Osteoblast (primary cell): ENCODE measurements at regions not wholly inside any gene's neighbourhood (a gene's known extent, or its start where the extent isn't known, plus 50 kb on each side); places are given as distances from the start of the nearest gene placed in this dataset.

ENCODE experiments used
- DNase-seq: peaks from one replicate; pipeline ENCODE4 v3.0.0; 2011; ENCODE audit warnings: low spot score, mixed read lengths; ENCODE audit not compliant: insufficient read length; ENCODE audit errors: missing footprints
- H2AFZ ChIP-seq: 2 replicates; pipeline ENCODE4 v1.6.0; 2011; ENCODE audit warnings: mild to moderate bottlenecking, low read length
- H3K27ac ChIP-seq: 2 replicates; pipeline ENCODE4 v1.5.1; 2011; ENCODE audit warnings: mild to moderate bottlenecking, low read depth, low read length, moderate library complexity
- H3K27me3 ChIP-seq: 2 replicates; pipeline ENCODE4 v1.6.0; 2012; ENCODE audit warnings: mild to moderate bottlenecking, control low read depth, inconsistent platforms, low read length, moderate library complexity; ENCODE audit not compliant: insufficient read depth
- H3K36me3 ChIP-seq: 2 replicates; pipeline ENCODE4 v1.5.1; 2011; ENCODE audit warnings: mild to moderate bottlenecking, low read length, control low read depth, moderate library complexity; ENCODE audit not compliant: insufficient read depth
- H3K4me1 ChIP-seq: 2 replicates; pipeline ENCODE4 v1.5.1; 2011; ENCODE audit warnings: mild to moderate bottlenecking, low read length, control low read depth, moderate library complexity; ENCODE audit not compliant: insufficient read depth
- H3K4me2 ChIP-seq: 2 replicates; pipeline ENCODE4 v1.6.0; 2011; ENCODE audit warnings: mild to moderate bottlenecking, low read length; ENCODE audit not compliant: insufficient read depth
- H3K4me3 ChIP-seq: fragments of 200-600 bp; sonication (generic); 3 replicates; pipeline ENCODE4 v1.5.1; 2012; ENCODE audit warnings: mild to moderate bottlenecking, low read length, inconsistent platforms; ENCODE audit not compliant: insufficient read depth
- H3K79me2 ChIP-seq: 2 replicates; pipeline ENCODE4 v1.6.0; 2012; ENCODE audit warnings: mild to moderate bottlenecking, low read length, control low read depth, inconsistent platforms; ENCODE audit not compliant: insufficient read depth
- H3K9me3 ChIP-seq: 2 replicates; pipeline ENCODE4 v1.5.1; 2011; ENCODE audit warnings: low read depth, low read length, control low read depth
- H4K20me1 ChIP-seq: 2 replicates; pipeline ENCODE4 v1.6.0; 2012; ENCODE audit warnings: mild to moderate bottlenecking, low read length, control low read depth; ENCODE audit not compliant: insufficient read depth
- CTCF ChIP-seq: IDR thresholded peaks from 2 replicates; pipeline ENCODE4 v1.5.1; 2011; ENCODE audit warnings: mild to moderate bottlenecking, low read depth, low read length, moderate library complexity; ENCODE audit errors: extremely low read depth

- H4K20me1 ChIP-seq: no peaks in the 10 kb centered on the region
- no peak for TF ChIP-seq CTCF
- H3K4me2 ChIP-seq: no peak overlapping the region
- no peak overlapping the region for H3K27ac ChIP-seq
- no peaks in the 10 kb centered on the region for H3K9me3 ChIP-seq
- H2AFZ ChIP-seq: no peak overlapping the region
- no peaks in the 10 kb centered on the region for H3K4me1 ChIP-seq
- H3K79me2 ChIP-seq: no peaks in the 10 kb centered on the region
- DNase-seq: no peak
- H3K4me3 ChIP-seq: no peak overlapping the region
- H3K27me3 ChIP-seq: no peaks in the 10 kb centered on the region
- H3K36me3 ChIP-seq: no peaks in the 10 kb centered on the region
Measured at GRCh38 chr16:54718376-54718775, 212.3 kb upstream of the IRX5 start.

GRCh38 chr16:54715011-54715410 is 215.7 kb upstream of the IRX5 start:
- H3K4me2 ChIP-seq: no peak overlapping the region
- H3K27me3 ChIP-seq: peaks cover 6% of the 10 kb centered on the region
- TF ChIP-seq CTCF: no peak
- no peak overlapping the region for H3K27ac ChIP-seq
- no peaks in the 10 kb centered on the region for H4K20me1 ChIP-seq
- no peak overlapping the region for H2AFZ ChIP-seq
- no peak overlapping the region for H3K4me3 ChIP-seq
- no peaks in the 10 kb centered on the region for H3K4me1 ChIP-seq
- no peaks in the 10 kb centered on the region for H3K36me3 ChIP-seq
- no peak for DNase-seq
- no peaks in the 10 kb centered on the region for H3K9me3 ChIP-seq
- no peaks in the 10 kb centered on the region for H3K79me2 ChIP-seq

- no peak for TF ChIP-seq CTCF
- DNase-seq: no peak
- Histone ChIP-seq H3K27ac (no peak overlapping the region), H3K27me3 (peaks cover 6% of the 10 kb centered on the region), H3K4me2 (no peak overlapping the region), H3K4me3 (no peak overlapping the region), H2AFZ (no peak overlapping the region), H3K36me3 (no peaks in the 10 kb centered on the region), H3K79me2 (no peaks in the 10 kb centered on the region), H3K4me1 (no peaks in the 10 kb centered on the region), H3K9me3 (no peaks in the 10 kb centered on the region), H4K20me1 (no peaks in the 10 kb centered on the region)
Measured at GRCh38 chr16:54712866-54713265, 217.8 kb upstream of the IRX5 start.

- no peak for TF ChIP-seq CTCF
- H3K36me3 ChIP-seq: no peaks in the 10 kb centered on the region
- no peaks in the 10 kb centered on the region for H3K9me3 ChIP-seq
- H3K27me3 ChIP-seq: peaks cover 6% of the 10 kb centered on the region
- H3K79me2 ChIP-seq: no peaks in the 10 kb centered on the region
- no peak overlapping the region for H3K27ac ChIP-seq
- H3K4me2 ChIP-seq: no peak overlapping the region
- no peaks in the 10 kb centered on the region for H3K4me1 ChIP-seq
- H3K4me3 ChIP-seq: no peak overlapping the region
- no peak for DNase-seq
- no peak overlapping the region for H2AFZ ChIP-seq
- H4K20me1 ChIP-seq: no peaks in the 10 kb centered on the region
Measured at GRCh38 chr16:54707813-54708212, 222.9 kb upstream of the IRX5 start.
